H1 (cell line): ENCODE measurements at regions not wholly inside any gene's neighbourhood (a gene's known extent, or its start where the extent isn't known, plus 50 kb on each side); places are given as distances from the start of the nearest gene placed in this dataset.

Experiments used
- CTCF ChIA-PET: fragments of 300-600 bp; sonication (Branson Sonifier 250); formaldehyde crosslinking; loops from one replicate; lab custom pipeline; 2021; ENCODE audit not compliant: partially characterized antibody; lab: Charles Lee
- POLR2A ChIA-PET: fragments of 300-600 bp; sonication (Branson Sonifier 250); formaldehyde crosslinking; loops from one replicate; lab custom pipeline; 2021; ENCODE audit warnings: inconsistent platforms; ENCODE audit not compliant: partially characterized antibody; lab: Charles Lee
- DNase-seq, 2 experiments: peaks; one replicate each; pipeline versions ENCODE4 v3.0.0 to v3.0.0-alpha.2; 2010 to 2022; ENCODE audit warnings: low spot score in 2 of 2, low read depth in 1 of 2, mixed read lengths in 1 of 2
- FAIRE-seq: peaks from 2 replicates; lab custom pipeline; 2011; peaks lifted over from hg19 to GRCh38; lab: Jason Lieb, UNC
- H2AFZ ChIP-seq: 2 replicates; pipeline ENCODE4 v1.8.1; 2012; ENCODE audit warnings: low read length, inconsistent platforms
- H2AK5ac ChIP-seq: 2 replicates; pipeline ENCODE4 v1.6.1; 2013; ENCODE audit warnings: low read depth, low read length
- H2BK120ac ChIP-seq: replicated peaks from 2 replicates; pipeline ENCODE3; 2013; ENCODE audit warnings: low read depth, low read length, inconsistent platforms
- H2BK12ac ChIP-seq: 2 replicates; pipeline ENCODE4 v1.6.1; 2013; ENCODE audit warnings: low read depth, low read length
- H2BK15ac ChIP-seq: 2 replicates; pipeline ENCODE4 v1.6.1; 2013; ENCODE audit warnings: low read length
- H2BK20ac ChIP-seq: 2 replicates; pipeline ENCODE4 v1.6.1; 2013; ENCODE audit warnings: low read length
- H2BK5ac ChIP-seq: 2 replicates; pipeline ENCODE4 v1.6.1; 2013; ENCODE audit warnings: low read depth, low read length
- H3K14ac ChIP-seq: 2 replicates; pipeline ENCODE4 v1.6.1; 2013; ENCODE audit warnings: inconsistent platforms; ENCODE audit not compliant: insufficient read length
- H3K18ac ChIP-seq: 2 replicates; pipeline ENCODE4 v1.6.1; 2013; ENCODE audit warnings: low read length; ENCODE audit errors: extremely low read depth
- H3K23ac ChIP-seq: 2 replicates; pipeline ENCODE4 v1.6.1; 2013; ENCODE audit warnings: inconsistent platforms; ENCODE audit not compliant: insufficient read length
- H3K23me2 ChIP-seq: 2 replicates; pipeline ENCODE4 v1.6.1; 2013; ENCODE audit warnings: low read depth, low read length
- H3K27ac ChIP-seq: 2 replicates; pipeline ENCODE4 v1.6.1; 2011; ENCODE audit warnings: low read depth, low read length, inconsistent platforms
- H3K27me3 ChIP-seq, 4 experiments: replicated peaks in 1 of 4; 1 replicate in 1 of 4; 2 replicates in 3 of 4; pipeline versions ENCODE4 v1.6.1 to v1.8.1; 2011 to 2013; ENCODE audit warnings: low read length in 3 of 4, mild to moderate bottlenecking in 3 of 4, inconsistent platforms in 2 of 4, mixed read lengths in 2 of 4, moderate library complexity in 1 of 4; ENCODE audit not compliant: control insufficient read depth in 3 of 4, insufficient read depth in 3 of 4; ENCODE audit errors: extremely low read depth in 1 of 4
- H3K36me3 ChIP-seq, 4 experiments: 2 replicates each; pipeline versions ENCODE4 v1.6.1 to v1.8.1; 2011 to 2013; ENCODE audit warnings: mild to moderate bottlenecking in 4 of 4, low read length in 3 of 4, moderate library complexity in 2 of 4, control low read depth in 1 of 4, inconsistent platforms in 1 of 4; ENCODE audit not compliant: insufficient read depth in 4 of 4, control insufficient read depth in 2 of 4
- H3K4ac ChIP-seq: replicated peaks from 2 replicates; pipeline ENCODE3; 2013; ENCODE audit warnings: low read length, low read depth, mixed read lengths, inconsistent platforms; ENCODE audit not compliant: insufficient read length
- H3K4me1 ChIP-seq, 4 experiments: replicated peaks in 1 of 4; 1 replicate in 1 of 4; 2 replicates in 3 of 4; pipeline versions ENCODE4 v1.6.1 to v1.8.1; 2011 to 2013; ENCODE audit warnings: low read length in 3 of 4, inconsistent platforms in 2 of 4, mixed read lengths in 1 of 4; ENCODE audit not compliant: insufficient read depth in 4 of 4, control insufficient read depth in 3 of 4
- H3K4me2 ChIP-seq, 2 experiments: 2 replicates each; pipeline versions ENCODE4 v1.6.1 to v1.8.1; 2011 to 2013; ENCODE audit warnings: low read depth in 2 of 2, low read length in 2 of 2, control low read depth in 1 of 2, inconsistent platforms in 1 of 2, mild to moderate bottlenecking in 1 of 2; ENCODE audit not compliant: insufficient read depth in 1 of 2
- H3K4me3 ChIP-seq, 4 experiments: fragments of 200-600, 300-600 bp in 1 of 4; sonication (generic), shearing (Covaris generic), sonication (Bioruptor Twin) in 1 of 4; 2 replicates each; pipeline versions ENCODE4 v1.5.1 to v1.8.1; 2011 to 2016; ENCODE audit warnings: low read length in 4 of 4, low read depth in 3 of 4, control low read depth in 2 of 4, inconsistent platforms in 2 of 4, mild to moderate bottlenecking in 2 of 4, mixed read lengths in 1 of 4, moderate library complexity in 1 of 4; ENCODE audit not compliant: insufficient read depth in 2 of 4; ENCODE audit errors: extremely low read depth in 1 of 4
- H3K56ac ChIP-seq: replicated peaks from 2 replicates; pipeline ENCODE3; 2013; ENCODE audit warnings: low read depth, mild to moderate bottlenecking, mixed read lengths, low read length, inconsistent platforms; ENCODE audit not compliant: insufficient read length
- H3K79me1 ChIP-seq: 2 replicates; pipeline ENCODE4 v1.6.1; 2013; ENCODE audit warnings: low read depth, low read length, control low read depth
- H3K79me2 ChIP-seq, 2 experiments: 2 replicates each; pipeline versions ENCODE4 v1.6.1 to v1.8.1; 2012 to 2013; ENCODE audit warnings: low read length in 2 of 2, mild to moderate bottlenecking in 2 of 2, inconsistent platforms in 1 of 2; ENCODE audit not compliant: insufficient read depth in 2 of 2, control insufficient read depth in 1 of 2
- H3K9ac ChIP-seq, 4 experiments: replicated peaks in 1 of 4; 1 replicate in 1 of 4; 2 replicates in 3 of 4; pipeline versions ENCODE4 v1.6.1 to v1.8.1; 2011 to 2013; ENCODE audit warnings: low read depth in 3 of 4, low read length in 3 of 4, control low read depth in 2 of 4, mild to moderate bottlenecking in 2 of 4, moderate library complexity in 2 of 4, inconsistent platforms in 1 of 4; ENCODE audit errors: extremely low read depth in 1 of 4
- H3K9me3 ChIP-seq, 2 experiments: 2 replicates each; pipeline versions ENCODE4 v1.6.1 to v1.8.1; 2012 to 2013; ENCODE audit warnings: mild to moderate bottlenecking in 2 of 2, moderate library complexity in 2 of 2, control low read depth in 1 of 2, inconsistent platforms in 1 of 2, low read depth in 1 of 2, low read length in 1 of 2, mixed read lengths in 1 of 2; ENCODE audit not compliant: insufficient read depth in 2 of 2
- H4K20me1 ChIP-seq, 2 experiments: replicated peaks in 1 of 2; 2 replicates each; pipeline versions ENCODE3 to v1.8.1; 2011 to 2013; ENCODE audit warnings: inconsistent platforms in 2 of 2, low read length in 2 of 2, mild to moderate bottlenecking in 1 of 2; ENCODE audit not compliant: insufficient read depth in 2 of 2, control insufficient read depth in 1 of 2
- H4K5ac ChIP-seq: 2 replicates; pipeline ENCODE4 v1.6.1; 2013; ENCODE audit warnings: low read length, low read depth, mixed read lengths, inconsistent platforms; ENCODE audit not compliant: insufficient read length
- H4K8ac ChIP-seq: 2 replicates; pipeline ENCODE4 v1.8.0; 2013; ENCODE audit warnings: mild to moderate bottlenecking, moderate library complexity, low read length, inconsistent platforms; ENCODE audit not compliant: insufficient read depth; ENCODE audit errors: extremely low read depth
- H4K91ac ChIP-seq: replicated peaks from 2 replicates; pipeline ENCODE3; 2013; ENCODE audit warnings: low read length, mixed read lengths, inconsistent platforms; ENCODE audit not compliant: insufficient read length
- BCL11A ChIP-seq, 2 experiments: IDR thresholded peaks; one replicate each; pipeline ENCODE4 v1.6.1; 2011; ENCODE audit warnings: low read depth in 2 of 2, low read length in 2 of 2, mild to moderate bottlenecking in 2 of 2
- CHD1 ChIP-seq: IDR thresholded peaks from 2 replicates; pipeline ENCODE4 v1.6.1; 2012; ENCODE audit warnings: low read depth, low read length, improper control_type of control experiment
- CTCF ChIP-seq, 3 experiments: IDR thresholded peaks; 1 replicate in 2 of 3; 2 replicates in 1 of 3; pipeline versions ENCODE4 v1.5.1 to v1.6.1; 2011; ENCODE audit warnings: low read length in 3 of 3, mild to moderate bottlenecking in 3 of 3, inconsistent platforms in 2 of 3, low read depth in 1 of 3, moderate library complexity in 1 of 3; ENCODE audit not compliant: insufficient read depth in 1 of 3; ENCODE audit errors: control extremely low read depth in 1 of 3
- HDAC2 ChIP-seq, 2 experiments: fragments of 300-600 bp in 1 of 2; sonication (generic) in 1 of 2; IDR thresholded peaks; 2 replicates each; pipeline ENCODE4 v1.6.1; 2011 to 2012; ENCODE audit warnings: low read depth in 2 of 2, low read length in 2 of 2, mild to moderate bottlenecking in 2 of 2, moderate library complexity in 2 of 2, borderline replicate concordance in 1 of 2, inconsistent platforms in 1 of 2
- NANOG ChIP-seq: IDR thresholded peaks from 2 replicates; pipeline ENCODE4 v1.6.1; 2011; ENCODE audit warnings: low read length, low read depth, mild to moderate bottlenecking, inconsistent platforms; ENCODE audit not compliant: insufficient read depth, poor library complexity, severe bottlenecking
- RFX5 ChIP-seq: IDR thresholded peaks from 2 replicates; pipeline ENCODE4 v1.6.1; 2011; ENCODE audit warnings: low read depth, low read length, improper control_type of control experiment, borderline replicate concordance
- SIN3A ChIP-seq, 2 experiments: IDR thresholded peaks in 1 of 2; conservative IDR thresholded peaks in 1 of 2; 2 replicates each; pipeline ENCODE4 v1.6.1; 2011 to 2012; ENCODE audit warnings: low read length in 2 of 2, improper control_type of control experiment in 1 of 2, low read depth in 1 of 2, mild to moderate bottlenecking in 1 of 2
- SP1 ChIP-seq: IDR thresholded peaks from 2 replicates; pipeline ENCODE4 v1.6.1; 2011; ENCODE audit warnings: low read depth, low read length
- TCF12 ChIP-seq: IDR thresholded peaks from 2 replicates; pipeline ENCODE4 v1.6.1; 2011; ENCODE audit warnings: low read depth, mild to moderate bottlenecking, low read length
- TEAD4 ChIP-seq: IDR thresholded peaks from 2 replicates; pipeline ENCODE4 v1.6.1; 2012; ENCODE audit warnings: low read depth, low read length, inconsistent platforms, mixed read lengths
- USF2 ChIP-seq: IDR thresholded peaks from 2 replicates; pipeline ENCODE4 v1.6.1; 2011; ENCODE audit warnings: low read length, improper control_type of control experiment
- WGBS, 2 experiments: shearing (Covaris generic) in 1 of 2; methylation state at CpG; one replicate each; pipeline versions ENCODE4 v1.1.6 to v1.1.7; 2013 to 2015; ENCODE audit warnings: low lambda C conversion rate in 2 of 2, mixed read lengths in 2 of 2, inconsistent platforms in 1 of 2, low coverage in 1 of 2, missing lambda C conversion rate in 1 of 2; ENCODE audit not compliant: insufficient replicate concordance in 2 of 2, insufficient coverage in 1 of 2, insufficient read length in 1 of 2; ENCODE audit errors: extremely low coverage in 1 of 2, missing lambda C conversion rate in 1 of 2; 5-methylcytosine and 5-hydroxymethylcytosine counted together

- POLR2A ChIA-PET = no interaction called here
- Histone ChIP-seq H3K27me3 (no peaks in the 10 kb centered on the region), H2AFZ (no peak overlapping the region), H2BK5ac (no peak overlapping the region), H4K91ac (no peak overlapping the region), H4K5ac (no peak overlapping the region), H3K23me2 (no peaks in the 10 kb centered on the region; the same call in 1 of the 2 replicates), H2BK12ac (no peak overlapping the region), H3K4me2 (no peak overlapping the region), H3K9me3 (peaks cover 70 to 76% of the 10 kb centered on the region in 2 experiments), H3K4me3 (no peak overlapping the region), H3K9ac (no peak overlapping the region), H3K79me2 (no peaks in the 10 kb centered on the region), H3K79me1 (no peaks in the 10 kb centered on the region), H3K14ac (no peak overlapping the region), H3K4me1 (no peaks in the 10 kb centered on the region), H2BK20ac (no peak overlapping the region), H3K18ac (no peak overlapping the region), H4K20me1 (no peaks in the 10 kb centered on the region), H3K4ac (no peak overlapping the region), H3K36me3 (no peaks in the 10 kb centered on the region), H2BK15ac (no peak overlapping the region), H2BK120ac (no peak overlapping the region), H2AK5ac (no peak overlapping the region), H3K23ac (no peak overlapping the region), H3K27ac (no peak overlapping the region), H4K8ac (no peak overlapping the region), H3K56ac (no peak overlapping the region)
- FAIRE-seq (no peak), DNase-seq (no peak)
- CTCF ChIA-PET = no interaction called here
- WGBS, 2 experiments = 31% methylated on average over 2 of the region's 2 CpGs; no CpG with 5 or more reads in 1 of the 2 experiments
- TF ChIP-seq NANOG = no peak
- TF ChIP-seq BCL11A (IDR thresholded peaks at IDR 0.05; ENCODE audit: low read depth in 2 of 2, low read length in 2 of 2) = no peak
- no peak for TF ChIP-seq SP1
- no peak for TF ChIP-seq RFX5
- no peak for TF ChIP-seq CHD1
- TF ChIP-seq TCF12 = no peak
- no peak for TF ChIP-seq HDAC2 (IDR thresholded peaks at IDR 0.05; ENCODE audit: borderline replicate concordance in 1 of 2, low read depth in 2 of 2, low read length in 2 of 2)
- TF ChIP-seq TEAD4 = no peak
- no peak for TF ChIP-seq SIN3A (conservative IDR thresholded peaks at IDR 0.05 in 1 of 2, IDR thresholded peaks at IDR 0.05 in 1 of 2; ENCODE audit: low read depth in 1 of 2, low read length in 2 of 2)
- no peak for TF ChIP-seq CTCF (IDR thresholded peaks at IDR 0.05; ENCODE audit: control extremely low read depth in 1 of 3, insufficient read depth in 1 of 3, low read depth in 1 of 3, low read length in 3 of 3)
- no peak for TF ChIP-seq USF2
Observed at GRCh38 chr22:47308886-47309285, 546.4 kb downstream of the TBC1D22A start.
